ENCODE measurements at regions not wholly inside any gene's neighbourhood (a gene's known extent, or its start where the extent isn't known, plus 50 kb on each side); places are given as distances from the start of the nearest gene placed in this dataset.

- H3K4me1 ChIP-seq (ENCODE audit: insufficient read depth): peaks cover 5% of the 10 kb centered on the region
- no peaks in the 10 kb centered on the region for H3K27me3 ChIP-seq
- intact Hi-C loops (cut with DNase I): no loop called here
- no peak for TF ChIP-seq EP300 (IDR thresholded peaks at IDR 0.05)
- no peak for TF ChIP-seq POLR2A (IDR thresholded peaks at IDR 0.05)
- TF ChIP-seq CTCF (IDR thresholded peaks at IDR 0.05): no peak
- H3K4me3 ChIP-seq: peak overlapping the region; percentile 40
- H3K27ac ChIP-seq: no peak overlapping the region
- H3K36me3 ChIP-seq: no peaks in the 10 kb centered on the region
- no peak for DNase-seq
- 0 to 1% (median 0%) methylated on average over 27 of the region's 27 CpGs for WGBS, 3 donors
- H3K9me3 ChIP-seq: no peaks in the 10 kb centered on the region
These were observed 152.9 kb upstream of the GOLIM4 start for GRCh38 chr3:168248383-168249204.

GRCh38 chr3:168241156-168241555, 145.4 kb upstream of the GOLIM4 start:
- no peak for DNase-seq
- Histone ChIP-seq H3K36me3 (no peaks in the 10 kb centered on the region), H3K4me1 (ENCODE audit: insufficient read depth) (no peaks in the 10 kb centered on the region), H3K27me3 (no peaks in the 10 kb centered on the region), H3K27ac (no peak overlapping the region), H3K4me3 (no peak overlapping the region), H3K9me3 (no peaks in the 10 kb centered on the region)
- TF ChIP-seq POLR2A (IDR thresholded peaks at IDR 0.05): no peak
- no peak for TF ChIP-seq CTCF (IDR thresholded peaks at IDR 0.05)
- no peak for TF ChIP-seq EP300 (IDR thresholded peaks at IDR 0.05)
- intact Hi-C loops (cut with DNase I): no loop called here
- WGBS, 3 donors: 67 to 85% (median 75%) methylated on average over 5 of the region's 5 CpGs

GRCh38 chr3:168239287-168239686, 143.6 kb upstream of the GOLIM4 start:
- no peak overlapping the region for H3K27ac ChIP-seq
- no peaks in the 10 kb centered on the region for H3K36me3 ChIP-seq
- no peaks in the 10 kb centered on the region for H3K27me3 ChIP-seq
- 0 to 13% (median 6%) methylated on average over 1 of the region's 1 CpG for WGBS, 3 donors
- intact Hi-C loops (cut with DNase I): no loop called here
- H3K4me3 ChIP-seq: no peak overlapping the region
- DNase-seq: no peak
- no peaks in the 10 kb centered on the region for H3K9me3 ChIP-seq
- TF ChIP-seq CTCF (IDR thresholded peaks at IDR 0.05): no peak
- TF ChIP-seq POLR2A (IDR thresholded peaks at IDR 0.05): no peak
- no peak for TF ChIP-seq EP300 (IDR thresholded peaks at IDR 0.05)
- no peaks in the 10 kb centered on the region for H3K4me1 ChIP-seq (ENCODE audit: insufficient read depth)

- H3K27ac ChIP-seq: no peak overlapping the region
- DNase-seq: no peak
- no peaks in the 10 kb centered on the region for H3K27me3 ChIP-seq
- H3K4me1 ChIP-seq (ENCODE audit: insufficient read depth): no peaks in the 10 kb centered on the region
- H3K4me3 ChIP-seq: no peak overlapping the region
- H3K36me3 ChIP-seq: no peaks in the 10 kb centered on the region
- 87 to 96% (median 90%) methylated on average over 1 of the region's 1 CpG for WGBS, 3 donors
- intact Hi-C loops (cut with DNase I): no loop called here
- H3K9me3 ChIP-seq: no peaks in the 10 kb centered on the region
- no peak for TF ChIP-seq POLR2A (IDR thresholded peaks at IDR 0.05)
These were observed 137.3 kb upstream of the GOLIM4 start for GRCh38 chr3:168233001-168233400.

- DNase-seq: no peak
- no peaks in the 10 kb centered on the region for H3K27me3 ChIP-seq
- TF ChIP-seq POLR2A (IDR thresholded peaks at IDR 0.05) (no peak), CTCF (IDR thresholded peaks at IDR 0.05) (no peak)
- H3K27ac ChIP-seq: no peak overlapping the region
- no peaks in the 10 kb centered on the region for H3K9me3 ChIP-seq
- H3K4me3 ChIP-seq: no peak overlapping the region
- H3K36me3 ChIP-seq: no peaks in the 10 kb centered on the region
- 82 to 91% (median 86%) methylated on average over 3 of the region's 3 CpGs for WGBS, 3 donors
- no peaks in the 10 kb centered on the region for H3K4me1 ChIP-seq (ENCODE audit: insufficient read depth)
- intact Hi-C loops (cut with DNase I): no loop called here
These were observed 127.4 kb upstream of the GOLIM4 start for GRCh38 chr3:168223085-168223484.

Measured in ovary (tissue), 7 donors.